NOMO-1 treated with DMSO at 0.1 percent for 48 hours (cell line): ENCODE measurements at regions not wholly inside any gene's neighbourhood (a gene's known extent, or its start where the extent isn't known, plus 50 kb on each side); places are given as distances from the start of the nearest gene placed in this dataset.
"Not testable (repeated sequence)": the region's sequence is repeated elsewhere in the genome, so short reads cannot be mapped to it uniquely, and the experiment has no call there.

Experiments
- DNase-seq: peaks from one replicate; lab custom pipeline; 2025; ENCODE audit not compliant: unreplicated experiment; lab: John Stamatoyannopoulos, UW

DNA sequence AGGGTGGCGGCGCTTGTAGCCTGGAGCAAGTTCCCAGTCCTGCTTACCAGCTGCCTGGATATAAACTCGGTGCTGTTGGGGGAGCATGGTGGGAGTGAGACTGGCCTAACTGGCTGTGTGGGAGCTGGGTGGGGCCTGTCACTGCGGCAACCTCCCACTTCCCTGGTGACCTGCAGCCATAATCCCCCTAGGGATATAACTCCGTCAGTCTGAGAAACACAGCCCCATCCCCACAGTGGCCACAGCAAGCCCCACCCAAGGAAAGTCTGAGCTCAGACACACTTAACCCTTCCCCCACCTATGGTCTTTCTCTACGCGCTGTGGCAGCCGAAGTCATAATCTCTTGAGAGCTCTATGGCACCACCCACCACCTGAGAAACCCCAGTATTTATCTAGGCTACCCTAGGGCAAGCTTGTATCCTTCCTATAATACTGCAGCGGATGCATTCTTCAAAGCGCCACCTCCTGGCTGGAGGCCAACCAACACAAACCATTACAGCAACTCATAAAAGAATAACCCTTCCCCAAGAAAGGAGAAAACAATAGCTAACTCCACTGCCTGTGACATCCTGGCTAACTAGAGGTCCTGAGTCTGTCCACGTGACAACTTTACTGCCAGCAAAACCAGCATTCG, 57.4 kb downstream of the ZNF648 start:
- DNase-seq, result no peak

DNA sequence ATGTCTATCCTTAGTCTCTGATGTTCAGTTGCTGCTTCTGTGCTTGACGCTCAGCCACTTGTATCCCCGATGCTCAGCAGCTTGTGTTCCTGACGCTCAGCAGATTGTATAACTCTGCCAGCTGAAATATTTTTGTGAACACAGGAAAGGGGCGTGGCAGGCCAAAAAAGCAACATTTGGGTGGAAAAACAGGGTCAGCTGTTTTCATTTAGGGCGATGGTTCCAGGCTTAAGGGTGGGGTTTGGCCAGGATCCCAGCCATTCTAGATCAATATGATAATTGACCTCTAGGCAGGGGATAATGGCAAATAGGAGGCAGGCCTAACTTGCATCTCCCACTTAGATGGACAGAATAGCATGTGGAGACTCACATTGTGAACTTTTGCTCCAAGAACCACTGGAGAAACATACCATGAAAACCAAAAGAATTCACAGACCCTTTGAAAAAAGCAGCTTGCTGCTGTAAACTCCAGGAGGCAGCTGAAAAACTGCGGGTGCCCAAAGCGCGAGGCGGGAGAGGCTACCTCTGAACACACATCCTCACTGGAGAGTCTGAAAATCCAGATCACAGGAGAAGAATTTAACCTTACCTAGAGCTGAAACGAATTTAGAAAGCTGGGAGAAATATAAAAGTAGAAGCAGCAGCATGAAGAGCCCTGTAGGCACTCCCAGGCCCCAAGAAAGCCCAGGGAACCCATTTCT, 58.3 kb downstream of the ZNF648 start:
- DNase-seq, result no peak

DNA sequence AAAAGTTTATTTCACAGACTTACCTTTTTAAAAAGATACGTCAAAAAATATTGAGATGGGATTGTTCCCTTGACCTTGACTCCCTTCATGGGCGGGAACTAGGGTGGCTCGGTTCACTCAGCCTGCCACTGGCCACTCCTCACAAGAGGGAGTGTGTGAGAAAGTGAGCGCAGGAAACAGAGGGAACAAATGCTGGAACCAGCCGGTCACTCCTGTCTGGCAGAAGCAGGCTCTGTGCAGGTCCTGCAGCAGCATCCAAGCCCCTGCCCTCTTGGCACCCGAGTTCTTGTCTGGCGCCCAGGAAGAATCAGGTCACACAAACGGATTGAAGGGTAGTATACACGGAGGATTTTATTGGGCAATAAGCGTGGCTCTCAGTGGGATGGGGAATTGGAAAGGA, 58.9 kb downstream of the ZNF648 start:
- no peak for DNase-seq

DNA sequence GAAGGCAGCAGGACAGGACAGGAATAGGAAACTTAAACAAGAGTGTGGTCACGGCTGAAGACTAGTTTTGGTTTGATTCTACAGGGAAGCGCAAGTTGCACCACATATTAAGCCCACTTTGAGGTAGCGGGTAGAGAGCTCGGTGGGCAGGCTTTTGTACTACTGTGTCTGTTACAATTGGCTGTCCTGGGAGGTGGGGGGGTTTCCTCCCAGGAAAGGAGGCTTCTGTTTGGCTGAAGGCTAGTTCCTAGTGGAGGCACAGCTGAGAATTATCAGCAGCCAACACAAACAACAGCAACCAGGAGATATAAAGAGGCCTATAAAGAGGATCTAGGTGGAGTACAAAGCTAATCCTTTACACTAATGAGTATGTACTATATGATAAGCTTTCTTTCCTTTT, 62.7 kb downstream of the ZNF648 start:
- no peak for DNase-seq

DNA sequence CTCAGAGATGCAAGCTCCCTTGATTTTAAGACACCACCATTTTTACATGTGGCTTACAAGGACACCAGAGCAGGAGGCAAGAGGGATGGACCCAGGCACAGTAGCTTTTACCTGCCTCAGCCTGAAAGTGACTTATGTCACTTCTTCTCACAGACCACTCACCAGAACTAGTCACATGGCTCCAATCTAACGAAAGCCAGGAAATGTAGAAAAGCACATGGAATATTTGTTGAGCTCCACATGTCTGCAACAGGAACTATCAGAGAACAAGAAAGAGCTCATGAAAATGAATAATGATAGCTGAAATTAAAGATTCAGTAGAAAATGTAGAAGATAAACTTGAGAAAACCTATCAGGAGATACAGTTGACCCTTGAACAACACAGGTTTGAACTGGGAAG, 69.4 kb downstream of the ZNF648 start:
- DNase-seq, result no peak

DNA sequence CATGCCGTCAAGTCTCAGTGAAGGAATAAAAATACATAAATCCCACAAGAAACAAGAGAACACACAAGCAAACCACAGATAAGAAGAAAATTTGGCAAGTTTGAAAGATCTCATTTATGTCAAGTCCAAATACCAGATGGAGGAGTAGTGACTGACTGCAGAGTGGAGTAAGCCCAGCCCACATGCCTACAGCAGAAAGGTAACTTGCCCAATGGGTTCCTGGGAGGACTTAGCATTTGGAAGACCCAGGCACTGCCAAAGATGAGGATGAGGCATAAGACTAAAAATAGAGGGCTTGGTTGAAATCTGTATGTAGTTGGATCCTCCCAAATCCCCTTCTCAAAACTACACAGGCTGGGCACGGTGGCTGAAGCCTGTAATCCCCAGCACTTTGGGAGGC, 70.8 kb downstream of the ZNF648 start:
- no peak for DNase-seq

DNA sequence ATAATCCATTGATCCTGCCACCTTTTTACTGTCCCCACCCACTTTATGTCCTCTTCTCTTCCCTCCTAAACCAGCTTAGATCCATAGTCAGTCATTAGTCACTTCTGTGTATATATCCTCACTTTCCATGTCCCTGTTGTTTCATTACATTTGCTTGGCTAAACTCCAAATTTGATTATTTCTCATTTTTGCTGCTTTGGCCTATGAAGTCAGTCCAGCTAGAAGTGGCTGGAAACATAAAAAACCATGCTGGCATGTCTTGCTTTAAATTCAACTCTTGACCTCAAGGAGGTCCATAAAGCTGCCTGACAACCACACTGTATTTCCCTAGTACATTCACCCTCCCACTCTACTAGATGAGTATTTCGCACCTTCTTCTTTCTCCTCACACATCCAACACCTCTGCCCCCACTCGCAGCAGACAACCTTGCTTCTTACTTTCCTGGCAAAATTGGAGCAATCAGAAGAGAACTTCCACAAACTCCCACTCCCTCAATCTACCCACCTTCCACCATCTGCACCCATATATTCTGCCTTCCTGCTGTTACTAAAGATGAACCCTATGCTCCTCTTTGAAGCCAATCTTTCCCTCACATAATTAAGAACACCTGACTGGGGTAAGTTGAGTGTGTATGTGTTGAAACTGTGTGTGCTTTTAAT, 72.1 kb downstream of the ZNF648 start:
- DNase-seq, result no peak

DNA sequence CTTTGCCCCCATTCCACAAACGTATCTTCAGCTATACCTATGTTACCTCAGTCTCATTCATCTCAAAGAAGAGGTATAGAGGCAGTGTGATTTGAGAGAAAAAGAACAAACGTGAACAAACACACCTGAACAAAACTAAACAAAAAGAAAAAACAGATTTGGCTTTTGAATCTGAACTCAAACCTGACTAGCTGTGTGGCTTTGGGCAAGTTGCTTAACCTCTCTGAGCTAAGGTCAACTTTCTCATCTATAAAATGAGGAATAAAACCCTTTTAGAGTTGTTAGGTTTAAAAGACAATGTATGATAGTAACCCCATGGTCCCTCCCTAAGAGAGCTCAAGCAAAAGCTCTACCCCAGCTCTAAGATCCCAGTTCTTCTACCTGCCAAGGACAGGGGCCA, 73.5 kb downstream of the ZNF648 start:
- no peak for DNase-seq

DNA sequence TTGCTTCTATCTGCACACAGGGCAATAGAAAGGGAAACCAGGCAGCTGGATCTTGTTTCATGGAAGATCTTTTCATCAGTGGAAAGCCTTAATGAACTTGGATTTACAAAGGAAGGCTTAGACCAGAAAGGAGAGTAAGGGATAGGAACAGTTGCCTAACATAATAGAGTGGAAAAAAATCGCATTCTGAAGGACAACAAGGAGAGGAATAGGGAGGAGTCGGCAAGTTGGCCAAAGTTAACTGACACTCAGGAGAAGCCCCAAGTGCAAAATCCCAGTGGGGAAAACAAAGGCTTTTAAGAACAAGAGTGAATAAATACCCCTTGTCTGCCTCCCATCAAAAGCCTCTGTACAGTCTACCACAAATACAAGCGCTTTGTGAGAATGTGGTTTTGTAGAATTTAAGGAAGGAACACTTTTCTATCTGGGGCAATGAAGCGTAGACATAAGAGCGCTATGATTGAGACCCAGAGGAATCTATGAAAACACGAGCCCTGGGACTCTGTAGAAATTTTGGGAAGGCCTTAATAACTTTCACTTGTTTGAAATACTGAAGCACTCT, 74.1 kb downstream of the ZNF648 start:
- DNase-seq, result no peak

DNA sequence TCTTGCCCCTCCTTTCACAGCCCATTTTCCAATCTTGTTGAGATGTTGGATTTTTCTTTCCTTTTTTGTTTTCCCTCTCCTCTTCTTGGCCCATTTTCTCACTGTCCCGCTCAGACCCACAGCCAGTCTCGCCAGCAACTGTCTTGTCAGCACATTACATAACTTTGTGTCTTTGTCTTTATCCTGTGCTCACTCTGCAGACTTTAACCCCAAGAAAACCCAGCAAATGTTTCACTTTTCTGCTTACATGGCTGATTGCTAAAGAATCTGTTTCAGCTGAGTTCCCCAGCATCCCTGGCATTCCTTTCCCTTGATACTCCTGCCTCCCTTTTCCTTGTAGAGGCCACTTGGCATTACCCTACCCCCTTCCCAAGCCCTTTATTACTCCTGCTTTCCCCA, 74.6 kb downstream of the ZNF648 start:
- no peak for DNase-seq

DNA sequence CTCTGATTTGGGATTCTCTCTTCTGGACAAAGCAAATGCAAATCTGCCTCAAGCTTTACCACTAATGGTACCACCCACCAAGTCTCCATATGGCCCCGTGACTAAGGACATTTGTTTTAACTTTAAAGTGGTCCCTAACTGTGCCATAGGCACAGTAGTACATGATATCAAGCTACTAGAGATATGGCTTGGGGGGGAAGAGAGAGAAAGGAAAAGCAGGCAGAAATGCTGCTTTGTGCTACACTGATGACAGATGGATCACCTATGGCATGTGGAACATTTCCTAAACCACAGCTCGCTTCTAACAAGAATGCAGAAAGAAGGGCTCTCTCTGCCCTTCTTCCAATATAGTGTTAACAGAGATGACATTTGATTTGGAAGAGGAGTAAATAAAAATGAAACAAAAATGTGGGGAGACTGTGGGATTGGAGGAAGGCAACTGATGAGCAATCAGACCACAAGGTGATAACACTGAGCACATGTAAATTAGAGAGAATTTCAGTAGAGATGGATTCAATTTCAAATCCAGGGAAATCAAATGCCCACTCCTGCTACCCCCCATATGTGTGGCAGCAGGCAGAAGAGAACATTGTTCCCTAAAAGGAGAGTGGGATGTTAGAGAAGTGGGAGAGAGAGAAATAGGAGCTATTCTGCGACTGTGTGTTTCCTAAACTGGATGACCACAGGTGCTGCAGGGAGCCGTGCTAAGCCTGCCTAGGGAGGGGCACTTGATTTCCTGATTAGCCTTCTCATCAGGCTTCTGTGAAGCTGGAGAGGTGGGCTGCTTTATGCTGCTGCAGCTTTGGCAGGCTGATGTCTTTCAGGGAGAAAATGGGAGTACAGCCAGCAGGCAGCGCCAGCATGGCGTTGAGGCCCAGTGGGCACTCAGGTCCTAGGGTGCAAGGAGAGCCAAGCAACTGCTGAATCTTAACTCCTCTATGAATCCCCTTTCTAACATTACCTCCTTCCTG, 75.3 kb downstream of the ZNF648 start:
- no peak for DNase-seq

DNA sequence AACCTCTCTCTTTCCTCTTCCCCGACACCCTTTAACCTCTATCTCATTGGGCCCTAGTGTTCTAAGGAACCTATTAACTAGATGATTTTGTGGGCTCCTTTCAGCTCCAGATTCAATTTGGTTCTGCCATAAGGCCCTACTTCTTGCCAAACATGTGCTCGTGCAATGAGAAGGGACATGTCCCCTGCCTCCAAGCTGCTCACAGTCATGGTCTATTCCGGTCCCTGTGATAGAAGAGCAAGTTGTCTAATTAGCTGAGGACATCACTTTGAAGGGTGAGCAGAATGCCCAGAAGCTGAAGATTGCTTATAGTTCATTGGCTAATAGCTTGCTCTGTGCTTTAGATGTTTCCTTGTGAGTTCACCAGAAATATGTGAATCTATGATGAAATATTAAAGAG, 76.2 kb downstream of the ZNF648 start:
- no peak for DNase-seq

DNA sequence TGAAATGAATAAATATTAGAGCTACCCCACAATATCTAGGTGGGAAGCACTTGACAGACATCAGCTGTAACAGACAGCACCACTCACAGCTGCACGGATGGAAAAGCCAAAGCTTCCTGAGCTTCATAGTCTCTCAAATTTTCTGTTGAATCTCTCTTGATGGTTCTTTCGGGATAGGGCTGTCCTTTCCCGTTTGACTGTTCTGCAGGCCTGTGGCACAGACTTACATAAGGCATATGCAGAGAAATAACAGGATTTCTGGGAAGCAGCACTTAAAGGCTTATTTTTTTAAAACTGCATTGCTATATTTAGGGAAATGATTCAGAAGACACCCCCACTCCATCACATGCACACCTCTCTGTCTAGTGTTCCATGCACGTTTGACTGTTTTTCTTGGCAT, 77.5 kb downstream of the ZNF648 start:
- DNase-seq, result no peak

DNA sequence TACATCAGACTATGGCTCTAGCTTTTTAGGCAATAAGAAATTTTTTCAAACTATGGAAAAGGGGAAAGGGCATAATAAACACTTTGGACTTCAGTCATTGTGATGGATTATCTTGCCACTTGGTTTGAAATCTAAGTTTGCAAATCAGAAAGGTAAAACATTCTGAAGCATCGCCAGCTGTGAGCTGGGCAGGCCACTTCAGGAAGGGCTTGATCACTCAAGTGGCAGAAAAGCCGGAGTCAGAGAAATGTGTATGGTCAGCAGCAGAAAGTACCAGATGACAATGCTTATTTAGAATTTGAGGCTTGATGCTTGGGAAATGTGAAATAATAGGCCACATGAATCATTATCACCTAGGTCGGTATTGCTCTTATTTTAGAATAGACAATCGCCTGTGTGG, 79.7 kb downstream of the ZNF648 start:
- DNase-seq, result no peak

DNA sequence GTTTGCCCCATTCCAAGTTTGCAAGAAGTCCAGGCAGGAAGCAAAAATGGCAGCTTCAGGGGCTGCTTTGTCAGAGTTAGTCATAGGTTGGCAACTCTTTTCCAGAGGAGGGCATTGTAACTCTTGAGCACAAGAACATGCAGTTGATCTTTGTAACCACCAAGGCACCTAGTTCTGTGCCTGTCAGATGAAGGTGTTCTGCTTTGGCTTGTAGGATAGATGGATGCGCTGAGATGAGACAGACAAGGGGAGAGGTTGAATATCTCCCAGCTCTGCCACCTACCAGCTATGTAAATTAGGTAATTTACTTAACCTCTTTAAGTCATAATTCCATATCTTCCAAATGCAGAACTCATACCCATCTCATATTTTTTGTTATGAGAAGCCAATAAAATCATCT, 89.3 kb downstream of the ZNF648 start:
- no peak for DNase-seq

DNA sequence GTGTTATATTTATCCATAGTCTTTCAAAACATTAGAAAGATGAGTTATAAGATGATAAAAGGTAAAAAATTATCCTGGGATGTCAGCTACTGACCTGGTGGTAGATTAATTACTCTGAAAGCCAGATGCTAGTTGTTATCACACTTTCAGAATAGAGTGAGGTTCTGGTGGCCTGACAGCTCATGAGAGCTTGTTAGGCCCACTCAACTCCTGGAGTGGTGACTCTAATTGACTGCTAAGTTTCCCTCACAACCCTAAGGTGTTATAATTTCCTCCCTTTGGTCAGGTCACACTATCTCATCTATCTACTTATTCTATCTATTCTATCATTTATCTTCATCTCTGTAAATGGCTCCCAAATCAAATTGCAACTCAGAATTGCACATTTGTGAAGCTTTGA, 90.1 kb downstream of the ZNF648 start:
- no peak for DNase-seq

DNA sequence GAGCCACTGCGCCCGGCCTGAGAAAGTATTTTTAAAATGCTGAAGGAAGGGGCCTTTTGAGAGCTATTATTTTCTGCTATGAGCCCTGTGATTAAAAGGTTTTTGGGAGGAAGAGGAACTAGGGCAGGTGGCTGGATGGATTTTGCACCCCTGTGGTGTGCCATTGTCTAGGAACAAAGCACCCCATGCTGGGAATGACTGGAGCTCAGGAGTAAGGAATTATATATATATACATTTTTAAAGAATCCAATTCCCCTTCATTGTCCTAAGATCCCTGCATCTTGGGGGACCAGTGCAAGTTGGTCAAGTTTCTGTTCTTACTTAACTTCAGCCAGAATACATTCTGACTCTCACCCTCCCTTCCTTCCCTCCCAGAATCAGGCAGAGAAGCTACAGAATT, 91.6 kb downstream of the ZNF648 start:
- DNase-seq, result no peak

DNA sequence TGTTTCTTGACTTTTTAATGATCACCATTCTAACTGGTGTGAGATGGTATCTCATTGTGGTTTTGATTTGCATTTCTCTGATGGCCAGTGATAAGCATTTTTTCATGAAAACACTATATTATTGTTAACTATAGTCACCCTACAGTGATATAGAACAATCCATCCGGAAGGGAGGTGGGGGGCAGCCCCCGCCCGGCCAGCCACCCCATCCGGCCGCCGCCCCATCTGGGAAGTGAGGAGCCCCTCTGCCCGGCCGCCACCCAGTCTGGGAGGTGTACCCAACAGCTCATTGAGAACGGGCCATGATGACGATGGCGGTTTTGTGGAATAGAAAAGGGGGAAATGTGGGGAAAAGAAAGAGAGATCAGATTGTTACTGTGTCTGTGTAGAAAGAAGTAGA, 106.8 kb downstream of the ZNF648 start:
- DNase-seq, result not testable (repeated sequence)

DNA sequence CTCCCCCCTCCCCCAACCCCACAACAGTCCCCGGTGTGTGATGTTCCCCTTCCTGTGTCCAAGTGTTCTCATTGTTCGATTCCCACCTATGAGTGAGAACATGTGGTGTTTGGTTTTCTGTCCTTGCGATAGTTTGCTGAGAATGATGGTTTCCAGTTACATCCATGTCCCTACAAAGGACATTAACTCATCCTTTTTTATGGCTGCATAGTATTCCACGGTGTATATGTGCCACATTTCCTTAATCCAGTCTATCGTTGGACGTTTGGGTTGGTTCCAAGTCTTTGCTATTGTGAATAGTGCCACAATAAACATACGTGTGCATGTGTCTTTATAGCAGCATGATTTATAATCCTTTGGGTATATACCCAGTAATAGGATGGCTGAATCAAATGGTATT, 107.3 kb downstream of the ZNF648 start:
- DNase-seq, result not testable (repeated sequence)

DNA sequence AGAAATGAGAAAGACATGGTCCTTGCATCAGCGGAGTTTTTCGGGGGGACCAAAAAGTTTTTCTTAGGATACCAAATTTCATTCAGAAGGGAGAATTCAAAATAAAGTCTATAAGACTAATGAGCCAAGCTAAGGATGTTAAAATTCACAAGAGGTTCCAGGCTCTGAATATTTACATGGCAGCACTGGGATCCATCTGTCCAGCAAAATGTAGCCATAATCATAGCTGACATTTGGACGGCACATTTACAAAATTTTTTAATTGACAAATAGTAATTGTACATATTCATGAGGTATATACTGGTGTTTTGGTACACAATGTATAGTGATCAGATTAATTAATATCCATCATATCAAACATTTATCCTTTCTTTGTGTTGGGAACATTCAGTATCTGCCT, 107.9 kb downstream of the ZNF648 start:
- no peak for DNase-seq

DNA sequence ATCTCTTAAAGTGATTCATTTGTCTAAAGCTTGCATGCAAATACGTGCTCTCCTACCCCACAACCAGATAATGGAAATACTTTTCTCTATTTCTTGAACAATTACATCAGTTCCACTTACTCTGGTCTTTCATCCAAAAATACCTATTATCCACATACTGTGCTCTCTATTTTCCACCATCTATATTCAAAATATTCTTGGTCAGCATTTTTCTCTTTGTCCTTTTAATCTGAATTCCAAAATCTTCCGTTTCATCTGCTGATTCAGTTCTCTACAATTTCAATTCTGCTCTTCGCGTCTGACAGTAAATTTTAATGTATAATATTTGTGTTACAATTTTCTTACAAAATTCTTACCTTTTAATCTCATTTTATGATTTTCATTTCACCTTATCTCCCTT, 110.3 kb downstream of the ZNF648 start:
- DNase-seq, result no peak
